Breast epithelium (tissue), 4 donors: ENCODE measurements at regions not wholly inside any gene's neighbourhood (a gene's known extent, or its start where the extent isn't known, plus 50 kb on each side); places are given as distances from the start of the nearest gene placed in this dataset.
"Not testable (repeated sequence)": the region's sequence is repeated elsewhere in the genome, so short reads cannot be mapped to it uniquely, and the experiment has no call there.

Experiments
- DNase-seq, 2 donors: peaks; one replicate each; pipeline ENCODE4 v3.0.0-alpha.2; 2019; ENCODE audit warnings: low spot score in 2 of 2
- H3K27ac ChIP-seq, 2 donors: fragments of 200-600 bp; sonication (generic) in 1 of 2; one replicate each; pipeline ENCODE4 v1.5.1; 2016 to 2019; ENCODE audit warnings: mild to moderate bottlenecking in 1 of 2
- H3K27me3 ChIP-seq, 2 donors: fragments of 200-600 bp; sonication (generic) in 1 of 2; one replicate each; pipeline versions ENCODE4 v1.5.1 to v1.6.0; 2017 to 2019; ENCODE audit warnings: control low read depth in 1 of 2, mild to moderate bottlenecking in 1 of 2
- H3K36me3 ChIP-seq: fragments of 200-600 bp; one replicate; pipeline ENCODE4 v1.5.1; 2019
- H3K4me1 ChIP-seq, 2 donors: fragments of 200-600 bp; sonication (generic); one replicate each; pipeline ENCODE4 v1.5.1; 2016 to 2019; ENCODE audit warnings: control low read depth in 1 of 2
- H3K4me3 ChIP-seq, 3 donors: fragments of 200-600 bp; sonication (generic); 1 replicate in 2 of 3; 2 replicates in 1 of 3; pipeline ENCODE4 v1.5.1; 2016 to 2019; ENCODE audit warnings: mild to moderate bottlenecking in 3 of 3, moderate library complexity in 2 of 3
- H3K9me3 ChIP-seq, 2 donors: fragments of 200-600 bp; sonication (generic) in 1 of 2; one replicate each; pipeline ENCODE4 v1.5.1; 2016 to 2019; ENCODE audit warnings: control low read depth in 1 of 2
- CTCF ChIP-seq, 3 donors: fragments of 450-650 bp; IDR thresholded peaks; one replicate each; pipeline ENCODE4 v1.5.1; 2016 to 2017; ENCODE audit warnings: antibody characterized with exemption in 3 of 3, mild to moderate bottlenecking in 3 of 3, moderate library complexity in 3 of 3
- POLR2A ChIP-seq: fragments of 450-650 bp; IDR thresholded peaks from one replicate; pipeline ENCODE4 v1.6.1; 2016; ENCODE audit warnings: antibody characterized with exemption, mild to moderate bottlenecking, moderate library complexity
- POLR2AphosphoS5 ChIP-seq, 3 donors: sonication (generic); formaldehyde crosslinking; IDR thresholded peaks; one replicate each; pipeline ENCODE4 v1.6.1; 2017; ENCODE audit warnings: antibody characterized with exemption in 3 of 3
- intact Hi-C: fragments of 100-400 bp; cut with DNase I; formaldehyde crosslinking; loops from one replicate; pipeline ENCODE4 v1.15.1; 2023; ENCODE audit warnings: low total_unique reads

- Histone ChIP-seq H3K4me1 (no peaks in the 10 kb centered on the region), H3K27me3 (no peaks in the 10 kb centered on the region), H3K36me3 (no peaks in the 10 kb centered on the region), H3K27ac (no peak overlapping the region), H3K4me3 (no peak overlapping the region), H3K9me3 (no peaks in the 10 kb centered on the region)
- DNase-seq: no peak
- intact Hi-C loops: no loop called here
- TF ChIP-seq CTCF (IDR thresholded peaks at IDR 0.05) (no peak), POLR2AphosphoS5 (IDR thresholded peaks at IDR 0.05) (no peak), POLR2A (no peak)
These were observed 256.0 kb downstream of the GRXCR1 start for GRCh38 chr4:43148481-43148880.

GRCh38 chr4:43163101-43163792 lies 270.7 kb downstream of the GRXCR1 start:
- H3K27me3 ChIP-seq: no peaks in the 10 kb centered on the region
- TF ChIP-seq POLR2A: no peak
- TF ChIP-seq CTCF (IDR thresholded peaks at IDR 0.05): no peak
- no peak for TF ChIP-seq POLR2AphosphoS5 (IDR thresholded peaks at IDR 0.05)
- DNase-seq: no peak
- H3K36me3 ChIP-seq: no peaks in the 10 kb centered on the region
- no peaks in the 10 kb centered on the region for H3K4me1 ChIP-seq
- H3K9me3 ChIP-seq: no peaks in the 10 kb centered on the region
- H3K27ac ChIP-seq: no peak overlapping the region
- intact Hi-C loops: no loop called here
- no peak overlapping the region for H3K4me3 ChIP-seq

- Histone ChIP-seq H3K4me3 (no peak overlapping the region), H3K4me1 (no peaks in the 10 kb centered on the region), H3K27ac (no peak overlapping the region), H3K9me3 (no peaks in the 10 kb centered on the region), H3K27me3 (no peaks in the 10 kb centered on the region), H3K36me3 (no peaks in the 10 kb centered on the region)
- DNase-seq: no peak
- TF ChIP-seq CTCF (IDR thresholded peaks at IDR 0.05) (no peak), POLR2AphosphoS5 (IDR thresholded peaks at IDR 0.05) (no peak), POLR2A (no peak)
- intact Hi-C loops: no loop called here
These were observed 297.2 kb downstream of the GRXCR1 start for GRCh38 chr4:43189741-43190140.

GRCh38 chr4:43212576-43212975 lies 320.1 kb downstream of the GRXCR1 start:
- DNase-seq, intact Hi-C loops, H3K9me3 ChIP-seq, H3K36me3 ChIP-seq, H3K4me3 ChIP-seq, H3K27ac ChIP-seq, H3K4me1 ChIP-seq, H3K27me3 ChIP-seq: not testable (repeated sequence)

- Histone ChIP-seq H3K4me1 (no peaks in the 10 kb centered on the region), H3K36me3 (no peaks in the 10 kb centered on the region), H3K4me3 (no peak overlapping the region), H3K27me3 (no peaks in the 10 kb centered on the region), H3K9me3 (no peaks in the 10 kb centered on the region), H3K27ac (no peak overlapping the region)
- intact Hi-C loops: no loop called here
- TF ChIP-seq POLR2A: no peak
- no peak for TF ChIP-seq CTCF (IDR thresholded peaks at IDR 0.05)
- no peak for TF ChIP-seq POLR2AphosphoS5 (IDR thresholded peaks at IDR 0.05)
- DNase-seq: no peak
These were observed 331.3 kb downstream of the GRXCR1 start for GRCh38 chr4:43223820-43224219.

- TF ChIP-seq CTCF (IDR thresholded peaks at IDR 0.05): no peak
- no peak for TF ChIP-seq POLR2AphosphoS5 (IDR thresholded peaks at IDR 0.05)
- no peak for TF ChIP-seq POLR2A
- intact Hi-C loops: no loop called here
- H3K4me1 ChIP-seq: no peaks in the 10 kb centered on the region
These were observed 332.0 kb downstream of the GRXCR1 start for GRCh38 chr4:43224559-43224958.

More at GRCh38 chr4:43224559-43224958, 332.0 kb downstream of the GRXCR1 start:
- Histone ChIP-seq H3K4me3 (no peak overlapping the region), H3K9me3 (no peaks in the 10 kb centered on the region), H3K27ac (no peak overlapping the region), H3K27me3 (no peaks in the 10 kb centered on the region), H3K36me3 (no peaks in the 10 kb centered on the region)
- DNase-seq: no peak
